ENCODE measurements at regions not wholly inside any gene's neighbourhood (a gene's known extent, or its start where the extent isn't known, plus 50 kb on each side); places are given as distances from the start of the nearest gene placed in this dataset.

- TF ChIP-seq CTCF (IDR thresholded peaks at IDR 0.05), result no peak
- no peak for TF ChIP-seq POLR2AphosphoS5 (IDR thresholded peaks at IDR 0.05)
These were observed 206.6 kb upstream of the HS3ST1 start for GRCh38 chr4:11635342-11635741.
